GM12878 (cell line): ENCODE measurements at regions not wholly inside any gene's neighbourhood (a gene's known extent, or its start where the extent isn't known, plus 50 kb on each side); places are given as distances from the start of the nearest gene placed in this dataset.

Experiments
- ATAC-seq: fragments of 200-7000 bp; cut with Tn5 transposase; 3 replicates; pipeline ENCODE4 v1.9.1; 2020; ENCODE audit warnings: mild to moderate bottlenecking, moderate library complexity
- BruUV-seq: library from RNA; stranded (reverse); fragments of 400-500 nt; replicated peaks from 2 replicates; lab custom pipeline; 2021; lab: Mats Ljungman, UMichigan
- CTCF ChIA-PET: fragments of 300-600 bp; sonication (Branson Sonifier 250); formaldehyde crosslinking; extraction: SDS; loops from one replicate; lab custom pipeline; 2021; ENCODE audit warnings: inconsistent platforms; lab: Yijun Ruan, JAX
- POLR2A ChIA-PET: fragments of 350-600 bp; formaldehyde crosslinking; extraction: SDS; loops from one replicate; lab custom pipeline; 2021; ENCODE audit warnings: inconsistent platforms; lab: Charles Lee
- RAD21 ChIA-PET: fragments of 300-600 bp; sonication (Branson Sonifier 250); formaldehyde crosslinking; loops from one replicate; lab custom pipeline; 2023; ENCODE audit warnings: antibody characterized with exemption; ENCODE audit not compliant: unreplicated experiment; lab: Charles Lee
- SMC1A ChIA-PET: fragments of 300-600 bp; sonication (Branson Sonifier 250); formaldehyde crosslinking; loops from one replicate; lab custom pipeline; 2023; ENCODE audit not compliant: unreplicated experiment, uncharacterized antibody; lab: Charles Lee
- DNase-seq: peaks from one replicate; pipeline ENCODE4 v3.0.0-alpha.2; 2011; ENCODE audit warnings: low read depth, low spot score
- FAIRE-seq: peaks from 3 replicates; lab custom pipeline; 2011; peaks lifted over from hg19 to GRCh38; lab: Jason Lieb, UNC
- H2AFZ ChIP-seq: 2 replicates; pipeline ENCODE4 v1.6.0; 2011; ENCODE audit warnings: low read depth, low read length, control low read depth; ENCODE audit not compliant: control insufficient read depth
- H3K27ac ChIP-seq: 2 replicates; pipeline ENCODE4 v1.5.1; 2011; ENCODE audit warnings: control low read depth; ENCODE audit not compliant: control insufficient read depth, insufficient read depth
- H3K27me3 ChIP-seq, 2 experiments: replicated peaks in 1 of 2; 2 replicates each; pipeline versions ENCODE4 v1.6.0 to v1.6.1; 2011; ENCODE audit warnings: low read length in 1 of 2; ENCODE audit not compliant: control insufficient read depth in 2 of 2, insufficient read depth in 2 of 2
- H3K36me3 ChIP-seq, 2 experiments: 2 replicates each; pipeline ENCODE4 v1.5.1; 2011; ENCODE audit warnings: low read length in 1 of 2; ENCODE audit not compliant: control insufficient read depth in 2 of 2, insufficient read depth in 2 of 2
- H3K4me1 ChIP-seq: 2 replicates; pipeline ENCODE4 v1.6.1; 2011; ENCODE audit warnings: mild to moderate bottlenecking, low read length, moderate library complexity, mixed read lengths; ENCODE audit not compliant: control insufficient read depth, insufficient read depth
- H3K4me2 ChIP-seq: 2 replicates; pipeline ENCODE4 v1.6.0; 2011; ENCODE audit warnings: control low read depth; ENCODE audit not compliant: control insufficient read depth, insufficient read depth
- H3K4me3 ChIP-seq: fragments of 200-600 bp; sonication (generic); 2 replicates; pipeline ENCODE4 v1.5.1; 2016
- H3K79me2 ChIP-seq: 2 replicates; pipeline ENCODE4 v1.6.0; 2011; ENCODE audit warnings: low read length; ENCODE audit not compliant: control insufficient read depth, insufficient read depth
- H3K9ac ChIP-seq: 2 replicates; pipeline ENCODE4 v1.8.0; 2011; ENCODE audit warnings: low read length, control low read depth, mixed read lengths; ENCODE audit not compliant: control insufficient read depth, insufficient read depth
- H3K9me3 ChIP-seq: replicated peaks from 3 replicates; pipeline ENCODE4 v1.5.1; 2011; ENCODE audit warnings: mild to moderate bottlenecking, low read length; ENCODE audit not compliant: control insufficient read depth, insufficient read depth
- H4K20me1 ChIP-seq: 2 replicates; pipeline ENCODE4 v1.6.0; 2011; ENCODE audit not compliant: control insufficient read depth, insufficient read depth
- CUX1 ChIP-seq: IDR thresholded peaks from 2 replicates; pipeline ENCODE4 v1.6.1; 2012; ENCODE audit warnings: improper control_type of control experiment, low read depth, low read length; ENCODE audit not compliant: insufficient replicate concordance
- EGR1 ChIP-seq, 2 experiments: IDR thresholded peaks; 1 replicate in 1 of 2; 2 replicates in 1 of 2; pipeline ENCODE4 v1.6.1; 2011 to 2012; ENCODE audit warnings: low read depth in 2 of 2, low read length in 2 of 2, borderline replicate concordance in 1 of 2, mild to moderate bottlenecking in 1 of 2, moderate library complexity in 1 of 2
- MYB ChIP-seq: fragments of 150-350 bp; IDR thresholded peaks from 2 replicates; pipeline ENCODE4 v1.6.1; 2014; ENCODE audit warnings: mild to moderate bottlenecking, low read depth, low read length, borderline replicate concordance
- NFYA ChIP-seq: IDR thresholded peaks from 2 replicates; pipeline ENCODE4 v1.6.1; 2011; ENCODE audit warnings: low read depth, mild to moderate bottlenecking, low read length, improper control_type of control experiment, borderline replicate concordance
- NRF1 ChIP-seq: conservative IDR thresholded peaks from 2 replicates; pipeline ENCODE4 v1.6.1; 2011; ENCODE audit warnings: mild to moderate bottlenecking, low read depth, low read length, improper control_type of control experiment
- POLR2AphosphoS2 ChIP-seq: IDR thresholded peaks from 2 replicates; pipeline ENCODE4 v1.6.1; 2011; ENCODE audit warnings: low read depth, mild to moderate bottlenecking, low read length, improper control_type of control experiment, moderate library complexity
- RCOR1 ChIP-seq: conservative IDR thresholded peaks from 2 replicates; pipeline ENCODE4 v1.6.1; 2012; ENCODE audit warnings: low read depth, low read length, improper control_type of control experiment
- SP1 ChIP-seq: IDR thresholded peaks from one replicate; pipeline ENCODE4 v1.6.1; 2011; ENCODE audit warnings: low read depth, low read length
- STAT1 ChIP-seq: fragments of 450-650 bp; conservative IDR thresholded peaks from 2 replicates; pipeline ENCODE4 v1.6.1; 2014; ENCODE audit warnings: antibody characterized with exemption, mild to moderate bottlenecking
- TAF1 ChIP-seq: IDR thresholded peaks from 2 replicates; pipeline ENCODE4 v1.6.1; 2011; ENCODE audit warnings: mild to moderate bottlenecking, low read depth, low read length, borderline replicate concordance
- TARDBP ChIP-seq: IDR thresholded peaks from 2 replicates; pipeline ENCODE4 v1.6.1; 2016; ENCODE audit warnings: borderline replicate concordance
- ZNF622 ChIP-seq: fragments of 450-650 bp; IDR thresholded peaks from 2 replicates; pipeline ENCODE4 v1.6.1; 2017; ENCODE audit warnings: mild to moderate bottlenecking, inconsistent platforms
- WGBS: methylation state at CpG from one replicate; pipeline ENCODE4 v1.1.6; 2016; ENCODE audit warnings: low lambda C conversion rate; ENCODE audit not compliant: insufficient replicate concordance, insufficient coverage; ENCODE audit errors: missing lambda C conversion rate; 5-methylcytosine and 5-hydroxymethylcytosine counted together
- in situ Hi-C: fragments of 300-500 bp; cut with MboI; formaldehyde crosslinking; loops from 9 replicates; pipeline ENCODE4 v1.14.3; 2018; ENCODE audit warnings: mixed read lengths
- intact Hi-C: fragments of 100-400 bp; cut with micrococcal nuclease; formaldehyde crosslinking; loops from one replicate; pipeline ENCODE4 v1.14.2; 2022; ENCODE audit not compliant: unreplicated experiment
- TF ChIP-seq, protein P1 (sequence below): fragments of 450-650 bp; IDR thresholded peaks from 2 replicates; pipeline ENCODE4 v1.6.1; 2016; ENCODE audit warnings: mild to moderate bottlenecking

- DNase-seq, result no peak
- Histone ChIP-seq H3K27me3 (no peaks in the 10 kb centered on the region), H3K9me3 (no peaks in the 10 kb centered on the region), H3K4me2 (no peak overlapping the region), H3K4me3 (no peak overlapping the region), H4K20me1 (no peaks in the 10 kb centered on the region), H3K4me1 (no peaks in the 10 kb centered on the region), H3K36me3 (no peaks in the 10 kb centered on the region), H2AFZ (no peak overlapping the region), H3K27ac (no peak overlapping the region), H3K9ac (no peak overlapping the region), H3K79me2 (no peaks in the 10 kb centered on the region)
- POLR2A ChIA-PET, result no interaction called here
- SMC1A ChIA-PET, result interaction anchor here (1.0 kb wide), 1 partner anchor 86 kb away, joined by 3 read pairs; no protein-coding TSS in a partner anchor
- CTCF ChIA-PET, result interaction anchor here (1.1 to 1.2 kb wide), 2 partner anchors 19 to 432 kb away, joined by 4 to 9 read pairs; no protein-coding TSS in a partner anchor
- no peak for TF ChIP-seq SP1
- no peak for TF ChIP-seq EGR1 (IDR thresholded peaks at IDR 0.05; ENCODE audit: borderline replicate concordance in 1 of 2, low read depth in 2 of 2, low read length in 2 of 2)
- in situ Hi-C loops (no loop called here), intact Hi-C loops (no loop called here)
- no peak for ATAC-seq
- FAIRE-seq, result no peak
- RAD21 ChIA-PET, result no interaction called here
- BruUV-seq, result no TSS peak
Observed at GRCh38 chr1:65668368-65668767, 124.3 kb upstream of the PDE4B start.

DNA sequence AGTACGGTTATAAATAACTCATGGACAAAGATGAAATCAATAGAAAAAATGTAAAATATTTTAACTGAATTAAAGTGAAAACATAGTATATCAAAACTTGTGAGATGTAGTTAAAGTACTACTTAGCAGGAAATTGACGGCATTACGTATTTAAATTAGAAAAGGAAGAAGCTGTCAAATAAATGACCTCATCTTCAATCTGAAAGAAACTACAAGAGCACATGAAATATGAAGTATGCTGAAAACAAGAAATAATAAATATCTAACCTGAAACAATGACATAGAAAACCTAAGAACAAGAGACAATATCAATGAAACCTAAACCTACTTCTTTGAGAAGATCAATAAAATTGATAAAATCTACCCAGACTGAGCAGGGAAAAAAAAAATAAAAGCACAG is 122.2 kb upstream of the PDE4B start:
- no peaks in the 10 kb centered on the region for H3K9me3 ChIP-seq
- no peaks in the 10 kb centered on the region for H3K36me3 ChIP-seq
- FAIRE-seq, result no peak
- SMC1A ChIA-PET, result no interaction called here
- no peaks in the 10 kb centered on the region for H3K27me3 ChIP-seq
- no peaks in the 10 kb centered on the region for H4K20me1 ChIP-seq
- intact Hi-C loops, result no loop called here
- no TSS peak for BruUV-seq
- WGBS, result 97% methylated on average over 3 of the region's 3 CpGs
- ATAC-seq, result no peak
- H2AFZ ChIP-seq, result no peak overlapping the region
- RAD21 ChIA-PET, result no interaction called here
- POLR2A ChIA-PET, result no interaction called here
- no peak for DNase-seq
- H3K27ac ChIP-seq, result no peak overlapping the region
- H3K4me2 ChIP-seq, result no peak overlapping the region
- CTCF ChIA-PET, result interaction anchor here (1.0 kb wide), 1 partner anchor 17 kb away, joined by 4 read pairs; no protein-coding TSS in a partner anchor
- in situ Hi-C loops, result no loop called here
- H3K79me2 ChIP-seq, result no peaks in the 10 kb centered on the region
- no peaks in the 10 kb centered on the region for H3K4me1 ChIP-seq
- no peak overlapping the region for H3K9ac ChIP-seq
- no peak overlapping the region for H3K4me3 ChIP-seq
- TF ChIP-seq STAT1 (no peak), MYB (no peak), POLR2AphosphoS2 (no peak), RCOR1 (no peak), NRF1 (no peak), CUX1 (no peak), TARDBP (no peak), ZNF622 (no peak), NFYA (no peak), TAF1 (no peak)
- TF ChIP-seq, protein P1, sequence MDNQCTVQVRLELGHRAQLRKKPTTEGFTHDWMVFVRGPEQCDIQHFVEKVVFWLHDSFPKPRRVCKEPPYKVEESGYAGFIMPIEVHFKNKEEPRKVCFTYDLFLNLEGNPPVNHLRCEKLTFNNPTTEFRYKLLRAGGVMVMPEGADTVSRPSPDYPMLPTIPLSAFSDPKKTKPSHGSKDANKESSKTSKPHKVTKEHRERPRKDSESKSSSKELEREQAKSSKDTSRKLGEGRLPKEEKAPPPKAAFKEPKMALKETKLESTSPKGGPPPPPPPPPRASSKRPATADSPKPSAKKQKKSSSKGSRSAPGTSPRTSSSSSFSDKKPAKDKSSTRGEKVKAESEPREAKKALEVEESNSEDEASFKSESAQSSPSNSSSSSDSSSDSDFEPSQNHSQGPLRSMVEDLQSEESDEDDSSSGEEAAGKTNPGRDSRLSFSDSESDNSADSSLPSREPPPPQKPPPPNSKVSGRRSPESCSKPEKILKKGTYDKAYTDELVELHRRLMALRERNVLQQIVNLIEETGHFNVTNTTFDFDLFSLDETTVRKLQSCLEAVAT, result no peak
